H1 (cell line): ENCODE measurements at regions not wholly inside any gene's neighbourhood (a gene's known extent, or its start where the extent isn't known, plus 50 kb on each side); places are given as distances from the start of the nearest gene placed in this dataset.

ENCODE experiments used
- ATF2 ChIP-seq: IDR thresholded peaks from 2 replicates; pipeline ENCODE4 v1.6.1; 2012; ENCODE audit warnings: low read length, inconsistent platforms
- CTCF ChIP-seq, 3 experiments: IDR thresholded peaks; 1 replicate in 2 of 3; 2 replicates in 1 of 3; pipeline versions ENCODE4 v1.5.1 to v1.6.1; 2011; ENCODE audit warnings: low read length in 3 of 3, mild to moderate bottlenecking in 3 of 3, inconsistent platforms in 2 of 3, low read depth in 1 of 3, moderate library complexity in 1 of 3; ENCODE audit not compliant: insufficient read depth in 1 of 3; ENCODE audit errors: control extremely low read depth in 1 of 3
- EGR1 ChIP-seq: IDR thresholded peaks from 2 replicates; pipeline ENCODE4 v1.6.1; 2011; ENCODE audit warnings: low read depth, low read length, borderline replicate concordance
- RAD21 ChIP-seq, 2 experiments: IDR thresholded peaks in 1 of 2; conservative IDR thresholded peaks in 1 of 2; 2 replicates each; pipeline ENCODE4 v1.6.1; 2011; ENCODE audit warnings: low read depth in 2 of 2, low read length in 2 of 2, improper control_type of control experiment in 1 of 2, inconsistent platforms in 1 of 2, mild to moderate bottlenecking in 1 of 2, moderate library complexity in 1 of 2

GRCh38 chr6:45738057-45738455, 277.6 kb downstream of the CLIC5 start (continued):
- no peak for TF ChIP-seq ATF2
- TF ChIP-seq RAD21 (IDR thresholded peaks at IDR 0.05 in 1 of 2, conservative IDR thresholded peaks at IDR 0.05 in 1 of 2; ENCODE audit: low read depth in 2 of 2, low read length in 2 of 2) = no peak
- TF ChIP-seq EGR1 = no peak
- TF ChIP-seq CTCF (IDR thresholded peaks at IDR 0.05; ENCODE audit: control extremely low read depth in 1 of 3, insufficient read depth in 1 of 3, low read depth in 1 of 3, low read length in 3 of 3) = no peak
- TF ChIP-seq, all 59 proteins: peak for 0
